ENCODE measurements at regions not wholly inside any gene's neighbourhood (a gene's known extent, or its start where the extent isn't known, plus 50 kb on each side); places are given as distances from the start of the nearest gene placed in this dataset.
"Not testable (repeated sequence)": the region's sequence is repeated elsewhere in the genome, so short reads cannot be mapped to it uniquely, and the experiment has no call there.

GRCh38 chr1:58836408-58836807, 52.6 kb upstream of the JUN start:
- DNase-seq (no peak), ATAC-seq (peak; percentile 24)
- intact Hi-C loops (cut with micrococcal nuclease), result no loop called here

- DNase-seq, result no peak
- intact Hi-C loops (cut with micrococcal nuclease), result no loop called here
- ATAC-seq, result no peak
These were observed 54.0 kb upstream of the JUN start for GRCh38 chr1:58837886-58838285.

- no peak for DNase-seq
- intact Hi-C loops (cut with micrococcal nuclease), result no loop called here
- no peak for ATAC-seq
These were observed 55.4 kb upstream of the JUN start for GRCh38 chr1:58839147-58839795.

GRCh38 chr1:58839846-58840835, 56.3 kb upstream of the JUN start:
- intact Hi-C loops (cut with micrococcal nuclease), result no loop called here
- ATAC-seq (no peak), DNase-seq (no peak)

GRCh38 chr1:58841455-58841854, 57.6 kb upstream of the JUN start:
- peak; percentile 19 for ATAC-seq
- DNase-seq, result no peak
- intact Hi-C loops (cut with micrococcal nuclease), result no loop called here

GRCh38 chr1:58842941-58843340, 59.1 kb upstream of the JUN start:
- DNase-seq (no peak), ATAC-seq (no peak)
- intact Hi-C loops (cut with micrococcal nuclease), result no loop called here

- intact Hi-C loops (cut with micrococcal nuclease), result no loop called here
These were observed 60.3 kb upstream of the JUN start for GRCh38 chr1:58844176-58844575.

GRCh38 chr1:58845942-58846341, 62.1 kb upstream of the JUN start:
- no peak for DNase-seq
- intact Hi-C loops (cut with micrococcal nuclease), result no loop called here
- no peak for ATAC-seq

More at GRCh38 chr1:58844176-58844575, 60.3 kb upstream of the JUN start:
- ATAC-seq (no peak), DNase-seq (no peak)

- intact Hi-C loops (cut with micrococcal nuclease), result no loop called here
- DNase-seq, result peak; percentile 71
- peak; percentile 95 for ATAC-seq
These were observed 65.1 kb upstream of the JUN start for GRCh38 chr1:58848818-58849411.

GRCh38 chr1:58849551-58849950, 65.7 kb upstream of the JUN start:
- ATAC-seq, result no peak
- intact Hi-C loops (cut with micrococcal nuclease), result no loop called here

GRCh38 chr1:58850636-58851035, 66.8 kb upstream of the JUN start:
- intact Hi-C loops (cut with micrococcal nuclease), result no loop called here
- ATAC-seq, result no peak

More at GRCh38 chr1:58849551-58849950, 65.7 kb upstream of the JUN start:
- no peak for DNase-seq

GRCh38 chr1:58852731-58853485, 69.1 kb upstream of the JUN start:
- ATAC-seq, result no peak
- DNase-seq, result no peak
- intact Hi-C loops (cut with micrococcal nuclease), result no loop called here

More at GRCh38 chr1:58850636-58851035, 66.8 kb upstream of the JUN start:
- no peak for DNase-seq

- ATAC-seq, result no peak
- intact Hi-C loops (cut with micrococcal nuclease), result no loop called here
- DNase-seq, result no peak
These were observed 70.7 kb upstream of the JUN start for GRCh38 chr1:58854576-58854975.

GRCh38 chr1:58855274-58856165, 71.7 kb upstream of the JUN start:
- ATAC-seq (peak; percentile 31), DNase-seq (no peak)
- intact Hi-C loops (cut with micrococcal nuclease), result no loop called here

- DNase-seq; intact Hi-C loops (cut with micrococcal nuclease); ATAC-seq: not testable (repeated sequence)
These were observed 72.4 kb upstream of the JUN start for GRCh38 chr1:58856281-58856680.

- DNase-seq (no peak), ATAC-seq (no peak)
- intact Hi-C loops (cut with micrococcal nuclease), result no loop called here
These were observed 74.1 kb upstream of the JUN start for GRCh38 chr1:58857680-58858673.
